Uterus (tissue), 2 donors: ENCODE measurements at regions not wholly inside any gene's neighbourhood (a gene's known extent, or its start where the extent isn't known, plus 50 kb on each side); places are given as distances from the start of the nearest gene placed in this dataset.
"Not testable (repeated sequence)": the region's sequence is repeated elsewhere in the genome, so short reads cannot be mapped to it uniquely, and the experiment has no call there.

Source experiments
- POLR2A ChIP-seq, 2 donors: fragments of 450-650 bp; IDR thresholded peaks; one replicate each; pipeline ENCODE4 v1.6.1; 2016; ENCODE audit warnings: antibody characterized with exemption in 2 of 2, mild to moderate bottlenecking in 1 of 2, moderate library complexity in 1 of 2
- TF ChIP-seq, protein P1 (sequence below), 4 experiments: fragments of 200-600 bp in 2 of 4; fragments of 450-650 bp in 2 of 4; sonication (generic) in 2 of 4; IDR thresholded peaks; one replicate each; pipeline ENCODE4 v1.5.1; 2016 to 2019; ENCODE audit warnings: antibody characterized with exemption in 4 of 4, mild to moderate bottlenecking in 2 of 4, moderate library complexity in 1 of 4

DNA sequence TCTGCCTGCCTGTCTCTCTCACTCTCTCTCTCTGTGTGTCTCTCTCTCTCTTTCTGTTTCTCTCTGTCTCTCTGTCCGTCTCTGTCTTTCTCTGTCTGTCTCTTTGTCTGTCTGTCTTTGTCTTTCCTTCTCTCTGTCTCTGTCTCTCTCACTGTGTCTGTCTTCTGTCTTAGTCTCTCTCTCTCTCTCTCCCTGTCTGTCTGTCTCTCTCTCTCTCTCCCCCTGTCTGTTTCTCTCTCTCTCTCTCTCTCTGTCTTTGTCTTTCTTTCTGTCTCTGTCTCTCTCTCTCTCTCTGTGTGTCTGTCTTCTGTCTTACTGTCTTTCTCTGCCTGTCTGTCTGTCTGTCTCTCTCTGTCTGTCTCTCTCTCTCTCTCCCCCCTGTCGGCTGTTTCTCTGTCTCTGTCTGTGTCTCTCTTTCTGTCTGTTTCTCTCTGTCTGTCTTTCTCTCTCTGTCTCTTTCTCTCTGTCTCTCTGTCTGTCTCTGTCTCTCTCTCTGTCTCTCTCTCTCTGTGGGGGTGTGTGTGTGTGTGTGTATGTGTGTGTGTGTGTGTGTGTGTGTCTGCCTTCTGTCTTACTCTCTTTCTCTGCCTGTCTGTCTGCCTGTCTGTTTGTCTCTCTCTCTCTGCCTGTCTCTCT lies 2101.3 kb upstream of the TPTE start:
- TF ChIP-seq POLR2A (IDR thresholded peaks at IDR 0.05) = not testable (repeated sequence)
- TF ChIP-seq, protein P1, sequence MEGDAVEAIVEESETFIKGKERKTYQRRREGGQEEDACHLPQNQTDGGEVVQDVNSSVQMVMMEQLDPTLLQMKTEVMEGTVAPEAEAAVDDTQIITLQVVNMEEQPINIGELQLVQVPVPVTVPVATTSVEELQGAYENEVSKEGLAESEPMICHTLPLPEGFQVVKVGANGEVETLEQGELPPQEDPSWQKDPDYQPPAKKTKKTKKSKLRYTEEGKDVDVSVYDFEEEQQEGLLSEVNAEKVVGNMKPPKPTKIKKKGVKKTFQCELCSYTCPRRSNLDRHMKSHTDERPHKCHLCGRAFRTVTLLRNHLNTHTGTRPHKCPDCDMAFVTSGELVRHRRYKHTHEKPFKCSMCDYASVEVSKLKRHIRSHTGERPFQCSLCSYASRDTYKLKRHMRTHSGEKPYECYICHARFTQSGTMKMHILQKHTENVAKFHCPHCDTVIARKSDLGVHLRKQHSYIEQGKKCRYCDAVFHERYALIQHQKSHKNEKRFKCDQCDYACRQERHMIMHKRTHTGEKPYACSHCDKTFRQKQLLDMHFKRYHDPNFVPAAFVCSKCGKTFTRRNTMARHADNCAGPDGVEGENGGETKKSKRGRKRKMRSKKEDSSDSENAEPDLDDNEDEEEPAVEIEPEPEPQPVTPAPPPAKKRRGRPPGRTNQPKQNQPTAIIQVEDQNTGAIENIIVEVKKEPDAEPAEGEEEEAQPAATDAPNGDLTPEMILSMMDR (IDR thresholded peaks at IDR 0.05) = peak in 1 of 4 experiments; percentile 36
